Hepatocyte (in vitro differentiated cells): ENCODE measurements at regions not wholly inside any gene's neighbourhood (a gene's known extent, or its start where the extent isn't known, plus 50 kb on each side); places are given as distances from the start of the nearest gene placed in this dataset.

Experiments
- DNase-seq: peaks from one replicate; pipeline ENCODE4 v3.0.0-alpha.2; 2016; ENCODE audit warnings: low spot score
- H2AFZ ChIP-seq: fragments of 200-600 bp; sonication (generic); 2 replicates; pipeline ENCODE4 v1.6.0; 2016; ENCODE audit warnings: antibody characterized with exemption, mild to moderate bottlenecking
- H3K27ac ChIP-seq: fragments of 200-600 bp; sonication (generic); 2 replicates; pipeline ENCODE4 v1.5.1; 2016; ENCODE audit warnings: mild to moderate bottlenecking
- H3K27me3 ChIP-seq: fragments of 200-600 bp; sonication (generic); 2 replicates; pipeline ENCODE4 v1.6.1; 2016
- H3K36me3 ChIP-seq: fragments of 200-600 bp; sonication (generic); replicated peaks from 2 replicates; pipeline ENCODE4 v1.5.1; 2016; ENCODE audit warnings: low read depth; ENCODE audit not compliant: insufficient read depth
- H3K4me1 ChIP-seq: fragments of 200-600 bp; sonication (generic); 2 replicates; pipeline ENCODE4 v1.5.1; 2016; ENCODE audit warnings: mild to moderate bottlenecking, moderate library complexity; ENCODE audit not compliant: insufficient read depth
- H3K4me2 ChIP-seq: fragments of 200-600 bp; sonication (generic); 2 replicates; pipeline ENCODE4 v1.6.0; 2016
- H3K4me3 ChIP-seq: fragments of 200-600 bp; sonication (generic); 2 replicates; pipeline ENCODE4 v1.5.1; 2016; ENCODE audit warnings: mild to moderate bottlenecking
- H3K79me2 ChIP-seq: fragments of 200-600 bp; sonication (generic); 2 replicates; pipeline ENCODE4 v1.6.0; 2017; ENCODE audit warnings: mild to moderate bottlenecking
- H3K9me2 ChIP-seq: fragments of 200-600 bp; sonication (generic); replicated peaks from 2 replicates; pipeline ENCODE4 v1.6.0; 2017; ENCODE audit warnings: mild to moderate bottlenecking; ENCODE audit not compliant: insufficient read depth
- H3K9me3 ChIP-seq: fragments of 200-600 bp; sonication (generic); 2 replicates; pipeline ENCODE4 v1.5.1; 2016; ENCODE audit warnings: low read depth, mild to moderate bottlenecking
- H4K20me1 ChIP-seq: fragments of 200-600 bp; sonication (generic); 2 replicates; pipeline ENCODE4 v1.6.0; 2016; ENCODE audit warnings: mild to moderate bottlenecking; ENCODE audit not compliant: insufficient read depth, poor library complexity, severe bottlenecking
- EZH2 ChIP-seq: fragments of 200-600 bp; sonication (generic); IDR thresholded peaks from 2 replicates; pipeline ENCODE4 v1.6.1; 2016; ENCODE audit warnings: antibody characterized with exemption, mild to moderate bottlenecking, borderline replicate concordance
- EZH2phosphoT487 ChIP-seq: fragments of 200-600 bp; sonication (generic); IDR thresholded peaks from one replicate; pipeline ENCODE4 v1.6.1; 2018; ENCODE audit warnings: antibody characterized with exemption, mild to moderate bottlenecking, low read depth, moderate library complexity; ENCODE audit not compliant: unreplicated experiment, severe bottlenecking
- WGBS: methylation state at CpG from one replicate; pipeline ENCODE4 v1.1.6; 2016; ENCODE audit warnings: low lambda C conversion rate; ENCODE audit errors: missing lambda C conversion rate; 5-methylcytosine and 5-hydroxymethylcytosine counted together
- TF ChIP-seq, protein P1 (sequence below): fragments of 200-600 bp; sonication (generic); IDR thresholded peaks from 2 replicates; pipeline ENCODE4 v1.5.1; 2016; ENCODE audit warnings: antibody characterized with exemption, mild to moderate bottlenecking; ENCODE audit not compliant: poor library complexity

DNA sequence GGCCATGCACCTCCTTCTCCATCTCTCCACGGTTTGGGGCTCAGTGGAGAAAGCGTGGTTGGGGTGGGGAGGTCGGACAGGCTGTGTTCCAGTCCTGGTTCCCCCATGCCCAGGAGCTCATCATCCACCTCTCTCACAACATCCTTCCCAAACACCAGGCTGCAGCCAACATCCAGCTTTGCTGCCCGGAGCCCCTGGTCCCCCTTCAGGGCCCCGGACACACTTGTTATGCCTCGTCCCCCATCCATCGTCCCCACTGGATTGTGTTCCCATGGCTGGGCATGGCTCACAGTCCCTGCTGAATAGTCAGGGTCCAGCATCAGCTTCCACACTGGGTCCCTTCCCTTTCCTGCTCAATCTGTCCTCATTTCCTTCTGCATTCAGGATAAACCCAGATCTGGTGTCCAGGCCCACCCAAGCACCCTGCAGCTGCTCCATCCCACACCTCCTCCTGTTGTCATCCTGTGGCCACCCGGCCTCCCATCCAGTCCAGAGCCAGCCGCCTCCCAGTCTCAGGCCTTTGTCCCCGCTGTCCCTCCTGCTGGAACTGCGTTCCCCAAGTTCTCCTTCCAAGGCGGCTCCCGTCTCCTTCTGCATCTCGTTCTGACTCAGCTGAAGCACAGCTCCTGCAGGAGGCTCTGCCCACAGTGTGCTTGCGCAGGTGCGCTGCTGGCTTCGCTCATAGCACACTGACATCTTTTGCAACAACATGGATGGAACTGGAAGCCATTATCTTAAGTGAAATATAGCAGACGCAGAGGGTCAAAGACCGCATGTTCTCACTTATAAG, 211.4 kb upstream of the RTL1 start:
- no peaks in the 10 kb centered on the region for H3K36me3 ChIP-seq
- 91% methylated on average over 14 of the region's 19 CpGs for whole genome bisulfite sequencing
- H3K9me2 ChIP-seq: no peaks in the 10 kb centered on the region
- H3K4me3 ChIP-seq: no peak overlapping the region
- H3K4me1 ChIP-seq: no peaks in the 10 kb centered on the region
- no peaks in the 10 kb centered on the region for H4K20me1 ChIP-seq
- no peaks in the 10 kb centered on the region for H3K9me3 ChIP-seq
- no peak for TF ChIP-seq EZH2phosphoT487
- TF ChIP-seq, protein P1, sequence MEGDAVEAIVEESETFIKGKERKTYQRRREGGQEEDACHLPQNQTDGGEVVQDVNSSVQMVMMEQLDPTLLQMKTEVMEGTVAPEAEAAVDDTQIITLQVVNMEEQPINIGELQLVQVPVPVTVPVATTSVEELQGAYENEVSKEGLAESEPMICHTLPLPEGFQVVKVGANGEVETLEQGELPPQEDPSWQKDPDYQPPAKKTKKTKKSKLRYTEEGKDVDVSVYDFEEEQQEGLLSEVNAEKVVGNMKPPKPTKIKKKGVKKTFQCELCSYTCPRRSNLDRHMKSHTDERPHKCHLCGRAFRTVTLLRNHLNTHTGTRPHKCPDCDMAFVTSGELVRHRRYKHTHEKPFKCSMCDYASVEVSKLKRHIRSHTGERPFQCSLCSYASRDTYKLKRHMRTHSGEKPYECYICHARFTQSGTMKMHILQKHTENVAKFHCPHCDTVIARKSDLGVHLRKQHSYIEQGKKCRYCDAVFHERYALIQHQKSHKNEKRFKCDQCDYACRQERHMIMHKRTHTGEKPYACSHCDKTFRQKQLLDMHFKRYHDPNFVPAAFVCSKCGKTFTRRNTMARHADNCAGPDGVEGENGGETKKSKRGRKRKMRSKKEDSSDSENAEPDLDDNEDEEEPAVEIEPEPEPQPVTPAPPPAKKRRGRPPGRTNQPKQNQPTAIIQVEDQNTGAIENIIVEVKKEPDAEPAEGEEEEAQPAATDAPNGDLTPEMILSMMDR: no peak
- TF ChIP-seq EZH2: no peak
- H3K27me3 ChIP-seq: no peaks in the 10 kb centered on the region
- no peak overlapping the region for H2AFZ ChIP-seq
- H3K4me2 ChIP-seq: no peak overlapping the region
- H3K27ac ChIP-seq: no peak overlapping the region
- no peak for DNase-seq
- H3K79me2 ChIP-seq: no peaks in the 10 kb centered on the region

DNA sequence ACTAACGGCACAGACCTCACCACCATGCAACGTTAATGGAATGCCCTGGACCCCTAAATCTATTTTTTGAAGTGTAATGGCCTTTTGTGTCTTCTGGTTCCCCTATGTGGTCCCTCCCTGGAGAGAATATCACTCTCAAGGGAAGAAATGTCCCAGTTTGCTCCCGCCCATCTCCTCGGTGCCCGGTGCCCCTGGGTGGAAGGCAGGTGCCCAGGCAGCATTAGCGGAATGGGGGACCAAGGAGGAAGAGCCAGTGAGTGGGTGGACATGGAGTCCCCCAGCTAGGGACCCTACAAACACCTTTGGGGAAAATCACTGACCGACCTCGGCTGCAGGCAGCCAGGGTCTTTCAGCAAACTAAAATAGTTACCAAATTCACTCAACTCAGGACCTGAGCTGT, 212.1 kb upstream of the RTL1 start:
- DNase-seq: no peak
- H3K27ac ChIP-seq: no peak overlapping the region
- no peaks in the 10 kb centered on the region for H4K20me1 ChIP-seq
- H3K79me2 ChIP-seq: no peaks in the 10 kb centered on the region
- H3K4me2 ChIP-seq: no peak overlapping the region
- H3K4me1 ChIP-seq: no peaks in the 10 kb centered on the region
- H3K27me3 ChIP-seq: no peaks in the 10 kb centered on the region
- H2AFZ ChIP-seq: no peak overlapping the region
- H3K9me2 ChIP-seq: no peaks in the 10 kb centered on the region
- no peaks in the 10 kb centered on the region for H3K36me3 ChIP-seq
- WGBS: 95% methylated on average over 8 of the region's 8 CpGs
- no peaks in the 10 kb centered on the region for H3K9me3 ChIP-seq
- no peak for TF ChIP-seq EZH2phosphoT487
- TF ChIP-seq EZH2: no peak
- TF ChIP-seq, protein P1: no peak
- H3K4me3 ChIP-seq: no peak overlapping the region

DNA sequence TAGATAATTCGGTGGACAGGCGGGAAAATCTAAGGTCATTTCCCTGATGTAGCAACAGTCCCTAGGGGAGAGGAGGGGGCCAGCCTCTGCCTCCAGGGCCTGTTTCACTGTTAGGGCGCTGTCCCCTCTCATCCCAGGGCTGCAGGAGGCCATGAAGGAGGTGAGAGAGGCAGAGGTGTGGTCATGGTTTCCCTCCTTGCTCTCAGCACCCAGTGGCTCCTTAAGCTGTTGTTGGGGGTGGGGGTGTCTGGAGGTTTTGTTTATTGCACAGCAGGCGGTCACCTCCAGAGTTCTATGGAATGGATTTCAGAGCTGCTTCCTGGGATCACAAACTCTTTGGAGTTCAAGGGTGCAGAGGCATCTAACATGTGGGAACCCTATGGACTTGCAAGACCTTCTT, 212.5 kb upstream of the RTL1 start:
- no peak overlapping the region for H3K4me2 ChIP-seq
- no peaks in the 10 kb centered on the region for H3K36me3 ChIP-seq
- no peak overlapping the region for H3K27ac ChIP-seq
- H3K4me1 ChIP-seq: no peaks in the 10 kb centered on the region
- no peaks in the 10 kb centered on the region for H3K27me3 ChIP-seq
- H3K9me2 ChIP-seq: no peaks in the 10 kb centered on the region
- 85% methylated on average over 4 of the region's 4 CpGs for WGBS
- H3K9me3 ChIP-seq: no peaks in the 10 kb centered on the region
- no peaks in the 10 kb centered on the region for H3K79me2 ChIP-seq
- TF ChIP-seq EZH2 (no peak), EZH2phosphoT487 (no peak)
- TF ChIP-seq, protein P1: no peak
- no peaks in the 10 kb centered on the region for H4K20me1 ChIP-seq
- H2AFZ ChIP-seq: no peak overlapping the region
- no peak overlapping the region for H3K4me3 ChIP-seq
- DNase-seq: no peak
